ENCODE measurements at regions not wholly inside any gene's neighbourhood (a gene's known extent, or its start where the extent isn't known, plus 50 kb on each side); places are given as distances from the start of the nearest gene placed in this dataset.

- DNase-seq = no peak
These were observed 402.3 kb downstream of the BRD1 start for GRCh38 chr22:49425356-49425755.

GRCh38 chr22:49424893-49425270 lies 402.8 kb downstream of the BRD1 start:
- no peak for DNase-seq

- no peak for DNase-seq
These were observed 404.5 kb downstream of the BRD1 start for GRCh38 chr22:49423125-49423650.

- DNase-seq = no peak
These were observed 405.0 kb downstream of the BRD1 start for GRCh38 chr22:49422701-49423100.

- no peak for DNase-seq
These were observed 407.0 kb downstream of the BRD1 start for GRCh38 chr22:49420651-49421050.

GRCh38 chr22:49419661-49420060 lies 408.0 kb downstream of the BRD1 start:
- DNase-seq = no peak

- no peak for DNase-seq
These were observed 408.7 kb downstream of the BRD1 start for GRCh38 chr22:49418943-49419342.

GRCh38 chr22:49418341-49418894 lies 409.3 kb downstream of the BRD1 start:
- no peak for DNase-seq

GRCh38 chr22:49417833-49418232 lies 409.8 kb downstream of the BRD1 start:
- DNase-seq = no peak

- no peak for DNase-seq
These were observed 410.3 kb downstream of the BRD1 start for GRCh38 chr22:49417326-49417725.

- DNase-seq = no peak
These were observed 412.3 kb downstream of the BRD1 start for GRCh38 chr22:49415151-49415951.

GRCh38 chr22:49413551-49413950 lies 414.1 kb downstream of the BRD1 start:
- no peak for DNase-seq

- no peak for DNase-seq
These were observed 414.5 kb downstream of the BRD1 start for GRCh38 chr22:49413146-49413545.

GRCh38 chr22:49412236-49412635 lies 415.4 kb downstream of the BRD1 start:
- DNase-seq = no peak

GRCh38 chr22:49411236-49411635 lies 416.4 kb downstream of the BRD1 start:
- no peak for DNase-seq

- no peak for DNase-seq
These were observed 419.4 kb downstream of the BRD1 start for GRCh38 chr22:49408102-49408836.

- DNase-seq = no peak
These were observed 420.6 kb downstream of the BRD1 start for GRCh38 chr22:49406879-49407587.

GRCh38 chr22:49406047-49406650 lies 421.5 kb downstream of the BRD1 start:
- no peak for DNase-seq

GRCh38 chr22:49405590-49405989 lies 422.1 kb downstream of the BRD1 start:
- DNase-seq = no peak

GRCh38 chr22:49404576-49405241 lies 423.0 kb downstream of the BRD1 start:
- DNase-seq = no peak

GRCh38 chr22:49404020-49404419 lies 423.7 kb downstream of the BRD1 start:
- no peak for DNase-seq

GRCh38 chr22:49403102-49403501 lies 424.6 kb downstream of the BRD1 start:
- DNase-seq = no peak

Data from 8988T (cell line).